GM12878 (cell line): ENCODE measurements at regions not wholly inside any gene's neighbourhood (a gene's known extent, or its start where the extent isn't known, plus 50 kb on each side); places are given as distances from the start of the nearest gene placed in this dataset.

Experiments
- ATAC-seq: fragments of 200-7000 bp; cut with Tn5 transposase; 3 replicates; pipeline ENCODE4 v1.9.1; 2020; ENCODE audit warnings: mild to moderate bottlenecking, moderate library complexity
- BruUV-seq: library from RNA; stranded (reverse); fragments of 400-500 nt; replicated peaks from 2 replicates; lab custom pipeline; 2021; lab: Mats Ljungman, UMichigan
- CTCF ChIA-PET: fragments of 300-600 bp; sonication (Branson Sonifier 250); formaldehyde crosslinking; extraction: SDS; loops from one replicate; lab custom pipeline; 2021; ENCODE audit warnings: inconsistent platforms; lab: Yijun Ruan, JAX
- POLR2A ChIA-PET: fragments of 350-600 bp; formaldehyde crosslinking; extraction: SDS; loops from one replicate; lab custom pipeline; 2021; ENCODE audit warnings: inconsistent platforms; lab: Charles Lee
- RAD21 ChIA-PET: fragments of 300-600 bp; sonication (Branson Sonifier 250); formaldehyde crosslinking; loops from one replicate; lab custom pipeline; 2023; ENCODE audit warnings: antibody characterized with exemption; ENCODE audit not compliant: unreplicated experiment; lab: Charles Lee
- SMC1A ChIA-PET: fragments of 300-600 bp; sonication (Branson Sonifier 250); formaldehyde crosslinking; loops from one replicate; lab custom pipeline; 2023; ENCODE audit not compliant: unreplicated experiment, uncharacterized antibody; lab: Charles Lee
- DNase-seq: peaks from one replicate; pipeline ENCODE4 v3.0.0-alpha.2; 2011; ENCODE audit warnings: low read depth, low spot score
- FAIRE-seq: peaks from 3 replicates; lab custom pipeline; 2011; peaks lifted over from hg19 to GRCh38; lab: Jason Lieb, UNC
- H2AFZ ChIP-seq: 2 replicates; pipeline ENCODE4 v1.6.0; 2011; ENCODE audit warnings: low read depth, low read length, control low read depth; ENCODE audit not compliant: control insufficient read depth
- H3K27ac ChIP-seq: 2 replicates; pipeline ENCODE4 v1.5.1; 2011; ENCODE audit warnings: control low read depth; ENCODE audit not compliant: control insufficient read depth, insufficient read depth
- H3K27me3 ChIP-seq, 2 experiments: replicated peaks in 1 of 2; 2 replicates each; pipeline versions ENCODE4 v1.6.0 to v1.6.1; 2011; ENCODE audit warnings: low read length in 1 of 2; ENCODE audit not compliant: control insufficient read depth in 2 of 2, insufficient read depth in 2 of 2
- H3K36me3 ChIP-seq, 2 experiments: 2 replicates each; pipeline ENCODE4 v1.5.1; 2011; ENCODE audit warnings: low read length in 1 of 2; ENCODE audit not compliant: control insufficient read depth in 2 of 2, insufficient read depth in 2 of 2
- H3K4me1 ChIP-seq: 2 replicates; pipeline ENCODE4 v1.6.1; 2011; ENCODE audit warnings: mild to moderate bottlenecking, low read length, moderate library complexity, mixed read lengths; ENCODE audit not compliant: control insufficient read depth, insufficient read depth
- H3K4me2 ChIP-seq: 2 replicates; pipeline ENCODE4 v1.6.0; 2011; ENCODE audit warnings: control low read depth; ENCODE audit not compliant: control insufficient read depth, insufficient read depth
- H3K4me3 ChIP-seq: fragments of 200-600 bp; sonication (generic); 2 replicates; pipeline ENCODE4 v1.5.1; 2016
- H3K79me2 ChIP-seq: 2 replicates; pipeline ENCODE4 v1.6.0; 2011; ENCODE audit warnings: low read length; ENCODE audit not compliant: control insufficient read depth, insufficient read depth
- H3K9ac ChIP-seq: 2 replicates; pipeline ENCODE4 v1.8.0; 2011; ENCODE audit warnings: low read length, control low read depth, mixed read lengths; ENCODE audit not compliant: control insufficient read depth, insufficient read depth
- H3K9me3 ChIP-seq: replicated peaks from 3 replicates; pipeline ENCODE4 v1.5.1; 2011; ENCODE audit warnings: mild to moderate bottlenecking, low read length; ENCODE audit not compliant: control insufficient read depth, insufficient read depth
- H4K20me1 ChIP-seq: 2 replicates; pipeline ENCODE4 v1.6.0; 2011; ENCODE audit not compliant: control insufficient read depth, insufficient read depth
- CREM ChIP-seq: IDR thresholded peaks from 2 replicates; pipeline ENCODE4 v1.6.1; 2014; ENCODE audit warnings: antibody characterized with exemption, low read depth
- FOXM1 ChIP-seq: IDR thresholded peaks from 2 replicates; pipeline ENCODE4 v1.6.1; 2012; ENCODE audit warnings: low read depth, mild to moderate bottlenecking, inconsistent platforms, low read length, moderate library complexity
- IKZF1 ChIP-seq: fragments of 450-650 bp; conservative IDR thresholded peaks from 2 replicates; pipeline ENCODE4 v1.6.1; 2017; ENCODE audit warnings: antibody characterized with exemption, mild to moderate bottlenecking
- JUND ChIP-seq: IDR thresholded peaks from 2 replicates; pipeline ENCODE4 v1.6.1; 2012; ENCODE audit warnings: low read depth, mild to moderate bottlenecking, low read length, improper control_type of control experiment, moderate library complexity
- LARP7 ChIP-seq: fragments of 450-650 bp; IDR thresholded peaks from 2 replicates; pipeline ENCODE4 v1.6.1; 2017; ENCODE audit warnings: mild to moderate bottlenecking
- POU2F2 ChIP-seq: IDR thresholded peaks from 3 replicates; pipeline ENCODE4 v1.6.1; 2011; ENCODE audit warnings: low read depth, mild to moderate bottlenecking, low read length, borderline replicate concordance
- RAD21 ChIP-seq: IDR thresholded peaks from 2 replicates; pipeline ENCODE4 v1.6.1; 2011; ENCODE audit warnings: mild to moderate bottlenecking, low read depth, low read length, moderate library complexity; ENCODE audit not compliant: insufficient read depth
- RUNX3 ChIP-seq: IDR thresholded peaks from 2 replicates; pipeline ENCODE4 v1.6.1; 2012; ENCODE audit warnings: low read length, inconsistent platforms
- SPI1 ChIP-seq: IDR thresholded peaks from 2 replicates; pipeline ENCODE4 v1.6.1; 2011; ENCODE audit warnings: low read depth, mild to moderate bottlenecking, low read length, moderate library complexity, borderline replicate concordance; ENCODE audit not compliant: insufficient read depth
- ZBED1 ChIP-seq: IDR thresholded peaks from 2 replicates; pipeline ENCODE4 v1.6.1; 2016; ENCODE audit warnings: borderline replicate concordance
- ZBTB40 ChIP-seq: fragments of 450-650 bp; IDR thresholded peaks from 2 replicates; pipeline ENCODE4 v1.6.1; 2016; ENCODE audit warnings: mild to moderate bottlenecking, moderate library complexity, borderline replicate concordance
- ZZZ3 ChIP-seq: IDR thresholded peaks from 2 replicates; pipeline ENCODE4 v1.6.1; 2011; ENCODE audit warnings: low read depth; ENCODE audit not compliant: control insufficient read depth, insufficient read length
- WGBS: methylation state at CpG from one replicate; pipeline ENCODE4 v1.1.6; 2016; ENCODE audit warnings: low lambda C conversion rate; ENCODE audit not compliant: insufficient replicate concordance, insufficient coverage; ENCODE audit errors: missing lambda C conversion rate; 5-methylcytosine and 5-hydroxymethylcytosine counted together
- in situ Hi-C: fragments of 300-500 bp; cut with MboI; formaldehyde crosslinking; loops from 9 replicates; pipeline ENCODE4 v1.14.3; 2018; ENCODE audit warnings: mixed read lengths
- intact Hi-C: fragments of 100-400 bp; cut with micrococcal nuclease; formaldehyde crosslinking; loops from one replicate; pipeline ENCODE4 v1.14.2; 2022; ENCODE audit not compliant: unreplicated experiment

DNA sequence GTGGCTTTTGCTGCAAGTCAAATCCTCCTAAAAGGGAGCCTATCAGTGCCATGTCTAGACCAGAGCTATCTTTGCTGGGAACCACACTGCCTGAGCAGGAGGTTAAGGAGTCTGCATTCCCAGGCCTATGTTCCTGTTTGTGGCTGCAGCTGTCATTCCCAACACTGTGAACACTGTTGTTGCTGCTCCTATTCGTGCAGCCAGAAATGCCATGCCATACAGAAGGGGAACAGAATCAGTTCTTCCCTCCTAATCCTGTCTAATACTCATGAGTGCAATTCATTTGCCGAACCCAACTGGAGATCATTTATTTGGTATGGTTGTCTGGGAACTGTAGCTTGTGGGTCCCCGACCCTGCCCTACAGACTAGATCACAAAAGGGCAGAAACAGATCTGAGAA lies 406.5 kb upstream of the GJE1 start:
- no peak for ATAC-seq
- Histone ChIP-seq H3K9ac (no peak overlapping the region), H3K4me3 (no peak overlapping the region), H4K20me1 (no peaks in the 10 kb centered on the region), H3K79me2 (no peaks in the 10 kb centered on the region), H3K4me1 (no peaks in the 10 kb centered on the region), H3K27me3 (no peaks in the 10 kb centered on the region), H3K27ac (no peak overlapping the region), H3K36me3 (no peaks in the 10 kb centered on the region), H3K4me2 (no peak overlapping the region), H3K9me3 (no peaks in the 10 kb centered on the region), H2AFZ (no peak overlapping the region)
- DNase-seq: no peak
- intact Hi-C loops: no loop called here
- in situ Hi-C loops: no loop called here
- CTCF ChIA-PET: interaction anchor here (0.9 kb wide), 1 partner anchor 263 kb away, joined by 3 read pairs; no protein-coding TSS in a partner anchor
- no TSS peak for BruUV-seq
- POLR2A ChIA-PET: no interaction called here
- SMC1A ChIA-PET: no interaction called here
- TF ChIP-seq JUND (no peak), FOXM1 (no peak), POU2F2 (no peak), CREM (no peak), LARP7 (no peak), RAD21 (no peak), ZBED1 (no peak), ZZZ3 (no peak), IKZF1 (no peak), SPI1 (no peak)
- 0% methylated on average over 3 of the region's 3 CpGs for WGBS
- RAD21 ChIA-PET: no interaction called here
- FAIRE-seq: no peak

DNA sequence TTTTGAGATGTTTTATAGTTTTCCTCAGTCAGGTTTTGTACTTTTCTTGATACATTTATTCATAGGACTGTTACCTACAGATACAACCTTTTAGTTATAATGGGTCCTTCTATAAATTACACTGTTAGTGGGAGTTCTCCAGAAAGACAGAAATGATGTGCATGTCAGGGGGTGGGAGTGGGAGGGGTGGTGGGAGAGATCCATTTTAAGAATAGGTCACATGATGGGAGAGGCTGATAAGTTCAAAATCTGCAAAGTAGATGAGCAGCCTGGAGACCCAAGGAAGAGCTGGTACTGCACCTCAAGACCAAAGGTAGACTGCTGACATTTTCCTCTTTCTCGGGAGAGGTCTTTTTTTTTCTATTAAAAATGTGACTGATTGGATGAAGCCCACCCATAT lies 408.0 kb upstream of the GJE1 start:
- Histone ChIP-seq H3K27me3 (no peaks in the 10 kb centered on the region), H3K27ac (no peak overlapping the region), H3K4me2 (no peak overlapping the region), H3K4me1 (no peaks in the 10 kb centered on the region), H3K9ac (no peak overlapping the region), H3K36me3 (no peaks in the 10 kb centered on the region), H4K20me1 (no peaks in the 10 kb centered on the region), H3K9me3 (no peaks in the 10 kb centered on the region), H2AFZ (no peak overlapping the region), H3K4me3 (no peak overlapping the region), H3K79me2 (no peaks in the 10 kb centered on the region)
- in situ Hi-C loops: no loop called here
- ChIA-PET CTCF (no interaction called here), POLR2A (no interaction called here), SMC1A (interaction anchor here (0.6 kb wide), 1 partner anchor 9 kb away, joined by 3 read pairs; no protein-coding TSS in a partner anchor), RAD21 (no interaction called here)
- BruUV-seq: no TSS peak
- intact Hi-C loops: no loop called here
- FAIRE-seq (no peak), DNase-seq (no peak), ATAC-seq (no peak)
- 0% methylated on average over 1 of the region's 1 CpG for WGBS
- TF ChIP-seq ZBTB40 (no peak), RUNX3 (no peak)
